ENCODE measurements at regions not wholly inside any gene's neighbourhood (a gene's known extent, or its start where the extent isn't known, plus 50 kb on each side); places are given as distances from the start of the nearest gene placed in this dataset.

DNA sequence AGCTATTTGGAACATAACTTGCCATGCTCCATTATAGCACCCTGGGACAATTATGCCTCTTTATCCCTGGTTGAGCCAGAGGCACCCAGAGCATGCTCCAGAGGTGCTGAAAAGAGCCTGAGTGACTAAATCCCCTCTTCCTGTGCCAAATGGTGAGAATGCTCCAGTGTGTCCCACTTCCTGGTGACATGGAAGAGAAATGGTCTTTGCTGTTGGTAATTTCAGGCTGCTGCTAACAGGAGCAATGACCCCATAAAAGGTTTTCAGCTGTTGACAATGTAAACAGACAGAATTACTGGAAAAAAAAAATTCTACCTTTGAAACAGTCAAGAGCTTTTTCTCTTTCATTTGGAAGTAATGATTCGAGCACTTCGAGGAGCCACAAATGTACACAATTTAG is 341.8 kb downstream of the FGF9 start:
- H3K36me3 ChIP-seq (ENCODE audit: insufficient read depth, low read length), result no peaks in the 10 kb centered on the region
- no peaks in the 10 kb centered on the region for H3K27me3 ChIP-seq (ENCODE audit: insufficient read depth, low read length)
- no peaks in the 10 kb centered on the region for H3K4me1 ChIP-seq (ENCODE audit: insufficient read depth, low read length)
- no peak overlapping the region for H3K4me3 ChIP-seq (ENCODE audit: low read length)
- no peak overlapping the region for H3K27ac ChIP-seq (ENCODE audit: low read depth, low read length)
- H3K9ac ChIP-seq (ENCODE audit: low read depth, low read length), result no peak overlapping the region
- no peaks in the 10 kb centered on the region for H3K9me3 ChIP-seq (ENCODE audit: insufficient read depth, low read depth, low read length)
- WGBS, result no CpG with 5 or more reads among the region's 2 CpGs

- no peak overlapping the region for H3K9ac ChIP-seq (ENCODE audit: low read depth, low read length)
- no peaks in the 10 kb centered on the region for H3K27me3 ChIP-seq (ENCODE audit: insufficient read depth, low read length)
- no peaks in the 10 kb centered on the region for H3K4me1 ChIP-seq (ENCODE audit: insufficient read depth, low read length)
- H3K9me3 ChIP-seq (ENCODE audit: insufficient read depth, low read depth, low read length), result no peaks in the 10 kb centered on the region
- 90% methylated on average over 5 of the region's 6 CpGs for WGBS
- H3K4me3 ChIP-seq (ENCODE audit: low read length), result no peak overlapping the region
- no peak overlapping the region for H3K27ac ChIP-seq (ENCODE audit: low read depth, low read length)
- no peaks in the 10 kb centered on the region for H3K36me3 ChIP-seq (ENCODE audit: insufficient read depth, low read length)
Measured at GRCh38 chr13:22014469-22014868, 343.6 kb downstream of the FGF9 start.

DNA sequence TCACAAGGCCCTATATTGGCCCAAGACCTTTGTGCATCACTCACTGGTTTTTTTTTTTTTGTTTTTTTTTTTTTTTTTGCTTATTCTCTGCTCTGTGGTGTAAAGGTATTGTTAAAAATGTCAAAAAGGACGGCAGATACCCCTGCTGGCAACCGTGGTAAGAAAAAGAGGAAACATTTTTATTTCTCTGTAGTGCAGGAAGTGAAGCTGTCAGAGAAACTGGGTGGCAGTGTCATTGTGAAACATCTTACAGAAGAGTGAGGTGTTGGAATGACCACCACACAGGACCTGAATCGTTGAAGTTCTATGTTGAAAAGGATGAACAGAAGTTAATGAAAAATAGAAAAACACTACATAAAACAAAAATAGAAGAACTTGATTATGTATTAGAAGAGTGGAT is 346.4 kb downstream of the FGF9 start:
- Histone ChIP-seq H3K27me3 (ENCODE audit: insufficient read depth, low read length) (no peaks in the 10 kb centered on the region), H3K9ac (ENCODE audit: low read depth, low read length) (no peak overlapping the region), H3K4me3 (ENCODE audit: low read length) (no peak overlapping the region), H3K4me1 (ENCODE audit: insufficient read depth, low read length) (no peaks in the 10 kb centered on the region), H3K9me3 (ENCODE audit: insufficient read depth, low read depth, low read length) (no peaks in the 10 kb centered on the region), H3K27ac (ENCODE audit: low read depth, low read length) (no peak overlapping the region), H3K36me3 (ENCODE audit: insufficient read depth, low read length) (no peaks in the 10 kb centered on the region)
- 73% methylated on average over 2 of the region's 3 CpGs for WGBS

- Histone ChIP-seq H3K9me3 (ENCODE audit: insufficient read depth, low read depth, low read length) (no peaks in the 10 kb centered on the region), H3K27me3 (ENCODE audit: insufficient read depth, low read length) (no peaks in the 10 kb centered on the region), H3K4me3 (ENCODE audit: low read length) (no peak overlapping the region), H3K27ac (ENCODE audit: low read depth, low read length) (no peak overlapping the region), H3K4me1 (ENCODE audit: insufficient read depth, low read length) (no peaks in the 10 kb centered on the region), H3K36me3 (ENCODE audit: insufficient read depth, low read length) (no peaks in the 10 kb centered on the region), H3K9ac (ENCODE audit: low read depth, low read length) (no peak overlapping the region)
- 93% methylated on average over 14 of the region's 14 CpGs for WGBS
Measured at GRCh38 chr13:22018076-22018835, 347.4 kb downstream of the FGF9 start.

GRCh38 chr13:22018836-22019210 is 347.9 kb downstream of the FGF9 start:
- H3K36me3 ChIP-seq (ENCODE audit: insufficient read depth, low read length), result no peaks in the 10 kb centered on the region
- WGBS, result 97% methylated on average over 4 of the region's 4 CpGs
- H3K9me3 ChIP-seq (ENCODE audit: insufficient read depth, low read depth, low read length), result no peaks in the 10 kb centered on the region
- no peak overlapping the region for H3K27ac ChIP-seq (ENCODE audit: low read depth, low read length)
- no peak overlapping the region for H3K9ac ChIP-seq (ENCODE audit: low read depth, low read length)
- no peaks in the 10 kb centered on the region for H3K4me1 ChIP-seq (ENCODE audit: insufficient read depth, low read length)
- no peak overlapping the region for H3K4me3 ChIP-seq (ENCODE audit: low read length)
- H3K27me3 ChIP-seq (ENCODE audit: insufficient read depth, low read length), result no peaks in the 10 kb centered on the region

GRCh38 chr13:22024381-22024994 is 353.6 kb downstream of the FGF9 start:
- no peaks in the 10 kb centered on the region for H3K36me3 ChIP-seq (ENCODE audit: insufficient read depth, low read length)
- 90% methylated on average over 8 of the region's 8 CpGs for WGBS
- no peak overlapping the region for H3K9ac ChIP-seq (ENCODE audit: low read depth, low read length)
- H3K27me3 ChIP-seq (ENCODE audit: insufficient read depth, low read length), result no peaks in the 10 kb centered on the region
- no peak overlapping the region for H3K27ac ChIP-seq (ENCODE audit: low read depth, low read length)
- H3K9me3 ChIP-seq (ENCODE audit: insufficient read depth, low read depth, low read length), result no peaks in the 10 kb centered on the region
- no peak overlapping the region for H3K4me3 ChIP-seq (ENCODE audit: low read length)
- no peaks in the 10 kb centered on the region for H3K4me1 ChIP-seq (ENCODE audit: insufficient read depth, low read length)

DNA sequence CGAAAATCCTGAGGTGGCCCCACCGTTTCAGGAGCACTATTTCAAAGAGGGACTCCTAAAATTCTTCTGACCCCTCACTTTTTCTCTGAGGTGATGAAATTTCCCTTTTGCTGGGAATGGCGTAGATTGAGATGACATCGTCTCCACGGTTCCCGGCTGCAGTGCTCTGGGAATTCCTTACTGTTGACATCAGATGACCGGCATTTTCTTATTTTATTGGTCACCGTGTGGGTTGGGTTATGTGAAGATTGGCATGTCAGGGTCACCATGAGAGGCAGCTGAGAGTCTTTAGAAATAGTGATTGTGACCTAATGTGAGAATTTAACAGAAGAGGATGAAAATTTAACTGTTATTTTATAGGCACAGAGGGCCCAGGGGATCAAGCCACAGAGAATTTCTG is 356.7 kb downstream of the FGF9 start:
- no peak overlapping the region for H3K4me3 ChIP-seq (ENCODE audit: low read length)
- 91% methylated on average over 8 of the region's 8 CpGs for whole genome bisulfite sequencing
- H3K36me3 ChIP-seq (ENCODE audit: insufficient read depth, low read length), result no peaks in the 10 kb centered on the region
- no peak overlapping the region for H3K27ac ChIP-seq (ENCODE audit: low read depth, low read length)
- no peak overlapping the region for H3K9ac ChIP-seq (ENCODE audit: low read depth, low read length)
- no peaks in the 10 kb centered on the region for H3K9me3 ChIP-seq (ENCODE audit: insufficient read depth, low read depth, low read length)
- no peaks in the 10 kb centered on the region for H3K4me1 ChIP-seq (ENCODE audit: insufficient read depth, low read length)
- no peaks in the 10 kb centered on the region for H3K27me3 ChIP-seq (ENCODE audit: insufficient read depth, low read length)

DNA sequence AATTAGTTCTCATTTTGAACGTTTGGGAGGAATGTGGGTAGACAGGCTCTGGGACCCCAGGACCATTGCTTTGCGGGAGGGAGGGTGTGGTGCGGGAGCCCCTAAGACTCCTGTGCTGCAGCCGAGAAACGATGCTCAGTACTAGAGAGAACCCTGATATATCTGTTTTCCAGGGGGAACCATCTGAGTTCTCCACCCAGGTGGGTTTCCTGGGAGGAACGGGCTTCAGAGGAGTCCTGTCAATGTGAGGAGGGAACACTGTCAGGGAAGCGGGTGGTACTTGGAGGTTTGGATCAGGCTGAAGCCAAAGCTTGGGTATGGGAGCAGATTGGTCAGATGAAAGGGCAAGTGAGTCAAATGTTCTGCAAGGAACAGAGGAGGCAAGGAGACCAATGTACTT is 358.0 kb downstream of the FGF9 start:
- H3K36me3 ChIP-seq (ENCODE audit: insufficient read depth, low read length), result no peaks in the 10 kb centered on the region
- no peak overlapping the region for H3K27ac ChIP-seq (ENCODE audit: low read depth, low read length)
- H3K9me3 ChIP-seq (ENCODE audit: insufficient read depth, low read depth, low read length), result no peaks in the 10 kb centered on the region
- no peaks in the 10 kb centered on the region for H3K27me3 ChIP-seq (ENCODE audit: insufficient read depth, low read length)
- WGBS, result 94% methylated on average over 7 of the region's 7 CpGs
- H3K4me3 ChIP-seq (ENCODE audit: low read length), result no peak overlapping the region
- H3K9ac ChIP-seq (ENCODE audit: low read depth, low read length), result no peak overlapping the region
- H3K4me1 ChIP-seq (ENCODE audit: insufficient read depth, low read length), result no peaks in the 10 kb centered on the region

- Histone ChIP-seq H3K9ac (ENCODE audit: low read depth, low read length) (no peak overlapping the region), H3K27ac (ENCODE audit: low read depth, low read length) (no peak overlapping the region), H3K9me3 (ENCODE audit: insufficient read depth, low read depth, low read length) (no peaks in the 10 kb centered on the region), H3K36me3 (ENCODE audit: insufficient read depth, low read length) (no peaks in the 10 kb centered on the region), H3K27me3 (ENCODE audit: insufficient read depth, low read length) (no peaks in the 10 kb centered on the region), H3K4me3 (ENCODE audit: low read length) (no peak overlapping the region), H3K4me1 (ENCODE audit: insufficient read depth, low read length) (no peaks in the 10 kb centered on the region)
- 95% methylated on average over 6 of the region's 6 CpGs for WGBS
Measured at GRCh38 chr13:22030321-22030720, 359.4 kb downstream of the FGF9 start.

GRCh38 chr13:22031702-22032286 is 360.9 kb downstream of the FGF9 start:
- Histone ChIP-seq H3K9ac (ENCODE audit: low read depth, low read length) (no peak overlapping the region), H3K4me3 (ENCODE audit: low read length) (no peak overlapping the region), H3K27me3 (ENCODE audit: insufficient read depth, low read length) (no peaks in the 10 kb centered on the region), H3K4me1 (ENCODE audit: insufficient read depth, low read length) (no peaks in the 10 kb centered on the region), H3K36me3 (ENCODE audit: insufficient read depth, low read length) (no peaks in the 10 kb centered on the region), H3K9me3 (ENCODE audit: insufficient read depth, low read depth, low read length) (no peaks in the 10 kb centered on the region), H3K27ac (ENCODE audit: low read depth, low read length) (no peak overlapping the region)
- 89% methylated on average over 4 of the region's 5 CpGs for WGBS

DNA sequence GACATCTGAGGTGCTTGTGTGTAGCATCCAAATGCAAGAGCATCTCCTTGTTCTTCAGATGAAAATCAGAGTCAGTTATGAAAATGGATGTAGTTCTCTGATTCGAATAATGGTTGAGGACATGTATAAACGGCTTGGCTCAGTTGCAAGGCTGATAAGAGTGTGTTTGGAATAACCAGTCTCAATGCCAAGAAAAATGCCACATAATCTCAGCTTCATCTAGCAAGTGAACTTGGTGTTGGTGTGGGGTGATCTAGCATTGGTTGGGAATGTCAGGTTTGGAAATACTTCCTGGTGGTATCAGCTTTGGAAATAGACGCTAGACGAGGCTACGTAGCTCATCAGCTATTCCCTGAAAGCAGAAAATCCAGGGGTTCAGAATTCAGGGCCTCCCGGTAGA is 362.0 kb downstream of the FGF9 start:
- WGBS, result 95% methylated on average over 6 of the region's 6 CpGs

More for the DNA sequence above, 362.0 kb downstream of the FGF9 start:
- no peaks in the 10 kb centered on the region for H3K27me3 ChIP-seq (ENCODE audit: insufficient read depth, low read length)
- H3K36me3 ChIP-seq (ENCODE audit: insufficient read depth, low read length), result no peaks in the 10 kb centered on the region
- H3K9me3 ChIP-seq (ENCODE audit: insufficient read depth, low read depth, low read length), result no peaks in the 10 kb centered on the region
- H3K9ac ChIP-seq (ENCODE audit: low read depth, low read length), result no peak overlapping the region
- no peak overlapping the region for H3K4me3 ChIP-seq (ENCODE audit: low read length)
- H3K4me1 ChIP-seq (ENCODE audit: insufficient read depth, low read length), result no peaks in the 10 kb centered on the region
- no peak overlapping the region for H3K27ac ChIP-seq (ENCODE audit: low read depth, low read length)
